A673 (cell line): ENCODE measurements at regions not wholly inside any gene's neighbourhood (a gene's known extent, or its start where the extent isn't known, plus 50 kb on each side); places are given as distances from the start of the nearest gene placed in this dataset.
"Not testable (repeated sequence)": the region's sequence is repeated elsewhere in the genome, so short reads cannot be mapped to it uniquely, and the experiment has no call there.

Experiments
- EZH2 ChIP-seq: fragments of 200-600 bp; sonication (generic); IDR thresholded peaks from 2 replicates; pipeline ENCODE4 v1.6.1; 2017; ENCODE audit warnings: borderline replicate concordance, low read depth, mild to moderate bottlenecking, mixed read lengths, antibody characterized with exemption, low read length; ENCODE audit not compliant: poor library complexity, severe bottlenecking
- TF ChIP-seq, protein P1 (sequence below): fragments of 300-800, 200-600 bp; sonication (generic); conservative IDR thresholded peaks from 2 replicates; pipeline ENCODE4 v1.5.1; 2017; ENCODE audit warnings: low read depth, mild to moderate bottlenecking, antibody characterized with exemption, low read length, moderate library complexity, mixed read lengths

- TF ChIP-seq, protein P1, sequence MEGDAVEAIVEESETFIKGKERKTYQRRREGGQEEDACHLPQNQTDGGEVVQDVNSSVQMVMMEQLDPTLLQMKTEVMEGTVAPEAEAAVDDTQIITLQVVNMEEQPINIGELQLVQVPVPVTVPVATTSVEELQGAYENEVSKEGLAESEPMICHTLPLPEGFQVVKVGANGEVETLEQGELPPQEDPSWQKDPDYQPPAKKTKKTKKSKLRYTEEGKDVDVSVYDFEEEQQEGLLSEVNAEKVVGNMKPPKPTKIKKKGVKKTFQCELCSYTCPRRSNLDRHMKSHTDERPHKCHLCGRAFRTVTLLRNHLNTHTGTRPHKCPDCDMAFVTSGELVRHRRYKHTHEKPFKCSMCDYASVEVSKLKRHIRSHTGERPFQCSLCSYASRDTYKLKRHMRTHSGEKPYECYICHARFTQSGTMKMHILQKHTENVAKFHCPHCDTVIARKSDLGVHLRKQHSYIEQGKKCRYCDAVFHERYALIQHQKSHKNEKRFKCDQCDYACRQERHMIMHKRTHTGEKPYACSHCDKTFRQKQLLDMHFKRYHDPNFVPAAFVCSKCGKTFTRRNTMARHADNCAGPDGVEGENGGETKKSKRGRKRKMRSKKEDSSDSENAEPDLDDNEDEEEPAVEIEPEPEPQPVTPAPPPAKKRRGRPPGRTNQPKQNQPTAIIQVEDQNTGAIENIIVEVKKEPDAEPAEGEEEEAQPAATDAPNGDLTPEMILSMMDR: not testable (repeated sequence)
- TF ChIP-seq EZH2: not testable (repeated sequence)
Observed at GRCh38 chr16:15218856-15219500, 124.9 kb upstream of the RRN3 start.
